ENCODE measurements at regions not wholly inside any gene's neighbourhood (a gene's known extent, or its start where the extent isn't known, plus 50 kb on each side); places are given as distances from the start of the nearest gene placed in this dataset.

DNA sequence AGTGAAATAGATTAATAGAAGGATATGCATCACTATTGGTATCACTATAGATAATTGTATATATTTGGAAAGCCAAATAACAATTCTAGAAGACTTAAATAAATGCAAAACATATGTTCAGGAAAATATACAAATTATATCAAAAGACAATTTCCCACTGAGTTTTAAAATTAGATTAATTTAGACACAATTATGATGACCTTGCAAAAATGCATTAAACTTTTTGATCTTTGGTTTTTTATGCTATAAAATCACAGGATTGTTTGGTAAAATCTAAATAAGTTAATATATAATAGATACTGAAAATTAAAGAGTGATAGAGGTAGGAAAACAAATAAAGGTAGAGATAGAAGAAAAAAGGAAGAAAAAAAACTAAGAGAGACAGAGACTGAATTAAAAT is 2027.7 kb downstream of the MRPL39 start:
- Histone ChIP-seq H3K4me1 (ENCODE audit: control insufficient read depth in 2 of 2, insufficient read depth in 2 of 2, low read length in 2 of 2) (no peaks in the 10 kb centered on the region), H3K79me2 (ENCODE audit: control insufficient read depth, insufficient read depth, low read length) (no peaks in the 10 kb centered on the region), H3K9ac (ENCODE audit: low read length) (no peak overlapping the region), H3K27ac (ENCODE audit: low read length in 2 of 2) (no peak overlapping the region), H3K9me3 (ENCODE audit: control extremely low read depth in 1 of 3, control insufficient read depth in 2 of 3, insufficient read depth in 1 of 3, low read length in 2 of 3) (no peaks in the 10 kb centered on the region), H3K27me3 (replicated peaks in 1 of 4; ENCODE audit: control extremely low read depth in 1 of 4, control insufficient read depth in 3 of 4, insufficient read depth in 4 of 4, low read length in 3 of 4) (no peaks in the 10 kb centered on the region), H2AFZ (ENCODE audit: insufficient read depth, low read depth, low read length, poor library complexity, severe bottlenecking) (no peak overlapping the region), H4K20me1 (ENCODE audit: control insufficient read depth, insufficient read depth, low read length, poor library complexity, severe bottlenecking) (no peaks in the 10 kb centered on the region), H3K4me2 (replicated peaks; ENCODE audit: low read depth, low read length, poor library complexity, severe bottlenecking) (no peak overlapping the region), H3K36me3 (replicated peaks in 1 of 2; ENCODE audit: control extremely low read depth in 1 of 2, control insufficient read depth in 1 of 2, extremely low read depth in 1 of 2, insufficient read depth in 2 of 2, low read length in 1 of 2) (no peaks in the 10 kb centered on the region), H3K4me3 (ENCODE audit: control extremely low read depth in 1 of 5, extremely low read depth in 1 of 5, insufficient read depth in 1 of 5, low read depth in 2 of 5, low read length in 4 of 5) (no peak overlapping the region)
- Mint-ChIP-seq H3K4me3 (no peak overlapping the region), H3K4me1 (no peaks in the 10 kb centered on the region), H3K27me3 (no peaks in the 10 kb centered on the region), H3K9me3 (ENCODE audit: insufficient read depth) (no peaks in the 10 kb centered on the region), H3K27ac (no peak overlapping the region)
- POLR2A ChIA-PET: no interaction called here
- TF ChIP-seq, protein P1, sequence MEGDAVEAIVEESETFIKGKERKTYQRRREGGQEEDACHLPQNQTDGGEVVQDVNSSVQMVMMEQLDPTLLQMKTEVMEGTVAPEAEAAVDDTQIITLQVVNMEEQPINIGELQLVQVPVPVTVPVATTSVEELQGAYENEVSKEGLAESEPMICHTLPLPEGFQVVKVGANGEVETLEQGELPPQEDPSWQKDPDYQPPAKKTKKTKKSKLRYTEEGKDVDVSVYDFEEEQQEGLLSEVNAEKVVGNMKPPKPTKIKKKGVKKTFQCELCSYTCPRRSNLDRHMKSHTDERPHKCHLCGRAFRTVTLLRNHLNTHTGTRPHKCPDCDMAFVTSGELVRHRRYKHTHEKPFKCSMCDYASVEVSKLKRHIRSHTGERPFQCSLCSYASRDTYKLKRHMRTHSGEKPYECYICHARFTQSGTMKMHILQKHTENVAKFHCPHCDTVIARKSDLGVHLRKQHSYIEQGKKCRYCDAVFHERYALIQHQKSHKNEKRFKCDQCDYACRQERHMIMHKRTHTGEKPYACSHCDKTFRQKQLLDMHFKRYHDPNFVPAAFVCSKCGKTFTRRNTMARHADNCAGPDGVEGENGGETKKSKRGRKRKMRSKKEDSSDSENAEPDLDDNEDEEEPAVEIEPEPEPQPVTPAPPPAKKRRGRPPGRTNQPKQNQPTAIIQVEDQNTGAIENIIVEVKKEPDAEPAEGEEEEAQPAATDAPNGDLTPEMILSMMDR (IDR thresholded peaks at IDR 0.05): no peak
- no peak for TF ChIP-seq EZH2 (IDR thresholded peaks at IDR 0.05; ENCODE audit: borderline replicate concordance, insufficient read depth, low read depth, low read length, poor library complexity, severe bottlenecking)
- no peak for DNase-seq
- intact Hi-C loops (cut with micrococcal nuclease): no loop called here
- CTCF ChIA-PET: no interaction called here
- ATAC-seq (ENCODE audit: low read depth): no peak

DNA sequence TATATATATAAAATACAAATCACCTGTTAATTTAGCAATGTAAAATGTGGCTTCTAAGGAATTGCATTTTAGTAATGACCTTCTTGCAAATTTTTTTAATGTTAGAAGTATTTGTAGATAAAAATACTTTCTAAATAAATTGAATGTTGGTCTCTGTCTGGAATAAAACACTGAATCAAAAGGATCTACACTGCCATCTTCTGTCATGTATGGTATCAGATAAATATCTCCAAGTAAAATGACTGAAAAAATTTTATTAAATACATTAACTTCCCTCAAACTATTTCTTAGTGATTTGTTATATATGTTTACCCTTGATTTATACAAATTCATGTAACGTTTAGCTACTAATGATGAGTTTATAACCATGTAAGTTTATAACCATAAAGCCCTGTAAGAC is 2029.3 kb downstream of the MRPL39 start:
- no peak for DNase-seq
- Histone ChIP-seq H2AFZ (ENCODE audit: insufficient read depth, low read depth, low read length, poor library complexity, severe bottlenecking) (no peak overlapping the region), H3K27me3 (replicated peaks in 1 of 4; ENCODE audit: control extremely low read depth in 1 of 4, control insufficient read depth in 3 of 4, insufficient read depth in 4 of 4, low read length in 3 of 4) (no peaks in the 10 kb centered on the region), H3K4me1 (ENCODE audit: control insufficient read depth in 2 of 2, insufficient read depth in 2 of 2, low read length in 2 of 2) (no peaks in the 10 kb centered on the region), H3K36me3 (replicated peaks in 1 of 2; ENCODE audit: control extremely low read depth in 1 of 2, control insufficient read depth in 1 of 2, extremely low read depth in 1 of 2, insufficient read depth in 2 of 2, low read length in 1 of 2) (no peaks in the 10 kb centered on the region), H3K27ac (ENCODE audit: low read length in 2 of 2) (no peak overlapping the region), H3K9me3 (ENCODE audit: control extremely low read depth in 1 of 3, control insufficient read depth in 2 of 3, insufficient read depth in 1 of 3, low read length in 2 of 3) (no peaks in the 10 kb centered on the region), H3K4me2 (replicated peaks; ENCODE audit: low read depth, low read length, poor library complexity, severe bottlenecking) (no peak overlapping the region), H4K20me1 (ENCODE audit: control insufficient read depth, insufficient read depth, low read length, poor library complexity, severe bottlenecking) (no peaks in the 10 kb centered on the region), H3K9ac (ENCODE audit: low read length) (no peak overlapping the region), H3K4me3 (ENCODE audit: control extremely low read depth in 1 of 5, extremely low read depth in 1 of 5, insufficient read depth in 1 of 5, low read depth in 2 of 5, low read length in 4 of 5) (no peak overlapping the region), H3K79me2 (ENCODE audit: control insufficient read depth, insufficient read depth, low read length) (no peaks in the 10 kb centered on the region)
- ATAC-seq (ENCODE audit: low read depth): no peak
- intact Hi-C loops (cut with micrococcal nuclease): no loop called here
- Mint-ChIP-seq H3K4me3 (no peak overlapping the region), H3K4me1 (no peaks in the 10 kb centered on the region), H3K27me3 (no peaks in the 10 kb centered on the region), H3K27ac (no peak overlapping the region), H3K9me3 (ENCODE audit: insufficient read depth) (no peaks in the 10 kb centered on the region)
- TF ChIP-seq, protein P1 (IDR thresholded peaks at IDR 0.05): no peak
- no peak for TF ChIP-seq EZH2 (IDR thresholded peaks at IDR 0.05; ENCODE audit: borderline replicate concordance, insufficient read depth, low read depth, low read length, poor library complexity, severe bottlenecking)
- ChIA-PET POLR2A (no interaction called here), CTCF (no interaction called here)
- no CpG with 5 or more reads among the region's 1 CpG for WGBS (ENCODE audit: insufficient coverage)

All from B cell (primary cell).